Anterior cingulate cortex (tissue), 58 donors: ENCODE measurements at regions not wholly inside any gene's neighbourhood (a gene's known extent, or its start where the extent isn't known, plus 50 kb on each side); places are given as distances from the start of the nearest gene placed in this dataset.
A peak's percentile ranks its signal among the peaks of the same experiment; 100 is the strongest.

Source experiments
- DNase-seq, 58 donors: peaks; one replicate each; lab custom pipeline; 2025; lab: John Stamatoyannopoulos, UW

DNA sequence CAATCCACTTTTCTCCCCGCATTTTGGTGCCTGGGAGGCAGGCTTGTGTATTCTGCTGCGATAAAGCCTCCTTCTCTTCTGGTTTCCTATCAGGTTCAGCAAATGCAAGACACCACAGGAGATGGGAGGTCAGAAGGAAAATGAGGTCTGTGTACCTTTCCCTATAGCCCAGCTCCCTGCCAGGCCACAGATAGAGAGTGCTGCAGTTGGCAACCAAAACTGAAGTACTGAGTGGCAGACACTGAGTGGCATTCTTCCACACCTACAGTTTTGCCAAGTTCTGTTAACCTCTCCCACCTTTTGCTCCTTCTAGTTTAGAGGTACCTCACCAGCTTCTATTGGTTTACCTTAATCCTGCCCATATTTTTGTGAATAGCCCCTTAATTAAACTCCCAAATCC is 948.4 kb downstream of the SORCS1 start:
- DNase-seq = no peak

DNA sequence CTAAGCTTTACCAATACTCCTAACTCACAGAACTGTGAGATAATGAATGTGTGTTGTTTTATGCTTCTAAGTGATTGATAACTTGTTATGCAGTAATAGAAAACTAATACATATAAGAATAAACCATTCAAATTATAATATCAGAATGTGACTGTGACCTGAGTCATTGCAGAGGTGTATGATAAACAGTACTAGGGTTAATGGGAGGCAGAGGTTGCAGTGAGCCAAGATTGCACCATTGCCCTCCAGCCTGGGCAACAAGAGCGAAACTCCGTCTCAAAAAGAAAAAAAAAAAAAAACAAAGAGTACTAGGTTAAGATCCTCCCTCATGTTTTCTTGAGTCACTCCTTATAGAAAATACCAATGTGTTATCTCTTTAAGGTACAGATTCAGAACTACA is 950.3 kb downstream of the SORCS1 start:
- no peak for DNase-seq

DNA sequence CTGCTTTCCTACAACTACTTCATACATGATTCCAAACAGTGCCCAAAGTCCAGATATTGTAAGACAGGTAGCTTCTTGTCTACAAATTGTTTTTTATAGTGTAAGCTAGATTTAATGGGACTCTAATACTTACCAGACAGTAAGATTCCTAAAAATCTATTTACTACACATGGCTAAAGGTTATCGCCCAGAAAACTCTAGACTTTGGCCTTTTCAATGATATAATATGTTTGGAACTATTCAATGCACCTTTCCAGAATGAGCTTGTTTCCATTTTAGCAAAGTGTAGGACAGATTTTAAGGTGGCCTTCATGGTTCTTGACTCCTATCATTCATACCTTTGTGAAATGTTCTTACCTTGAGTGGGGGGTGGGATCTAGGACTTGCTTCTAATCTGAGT is 951.0 kb downstream of the SORCS1 start:
- no peak for DNase-seq

DNA sequence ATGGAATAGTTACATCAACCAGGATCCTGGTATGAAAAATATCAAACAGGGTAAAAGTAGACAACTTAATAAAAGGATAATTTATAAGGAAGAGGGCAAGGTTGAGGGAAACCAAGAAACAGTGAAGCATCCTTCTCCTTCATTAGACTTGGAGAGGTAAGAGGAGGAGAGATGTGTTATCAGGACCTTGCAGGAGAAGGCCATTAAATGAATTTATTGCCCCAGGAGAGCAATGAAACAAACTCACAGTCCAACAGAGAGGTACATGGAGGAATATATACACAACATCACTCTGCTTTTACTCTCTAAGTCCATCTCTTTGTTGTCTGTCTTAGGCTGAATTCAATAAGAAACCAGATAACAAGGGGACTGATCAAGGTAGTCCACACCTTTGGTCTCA is 966.2 kb downstream of the SORCS1 start:
- DNase-seq = no peak

DNA sequence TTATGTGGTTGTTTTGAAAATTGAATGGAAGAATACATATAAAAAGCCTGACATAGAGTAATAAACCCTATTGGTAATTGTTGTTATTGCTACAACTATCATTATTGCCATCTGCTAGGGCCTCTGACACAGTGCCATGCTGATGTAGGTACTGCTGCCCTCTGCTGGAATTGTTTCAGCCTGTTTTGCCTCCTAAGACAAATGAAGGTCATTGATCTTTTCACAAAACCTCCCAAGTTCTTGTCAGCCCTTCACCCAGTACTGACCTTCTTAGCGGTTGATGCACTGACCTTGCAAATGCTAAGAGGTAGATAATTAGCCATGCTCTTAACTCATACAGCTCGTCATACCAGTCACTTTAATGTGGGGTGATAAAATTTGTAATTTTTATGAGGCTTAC is 975.2 kb downstream of the SORCS1 start:
- DNase-seq = peak in 5 of 58 donors; percentile 0 to 15 (median 1)

DNA sequence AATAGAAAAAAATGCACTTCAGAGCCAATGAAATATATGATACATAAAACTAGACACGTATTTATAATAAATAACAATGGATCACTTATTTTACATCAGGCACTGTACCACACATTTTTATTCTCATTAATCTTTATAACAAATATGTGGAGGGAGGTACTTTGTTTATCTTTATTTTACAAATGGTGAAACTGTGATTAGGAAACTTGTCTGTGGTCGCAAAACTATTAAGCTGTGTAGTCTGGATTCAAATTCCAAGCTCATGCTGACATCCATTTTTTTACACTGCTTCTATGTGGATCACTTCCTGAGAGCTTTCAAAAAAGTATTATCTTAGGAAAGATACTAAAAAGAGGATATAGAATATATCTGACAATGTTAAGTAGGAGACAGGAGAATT is 978.6 kb downstream of the SORCS1 start:
- no peak for DNase-seq

DNA sequence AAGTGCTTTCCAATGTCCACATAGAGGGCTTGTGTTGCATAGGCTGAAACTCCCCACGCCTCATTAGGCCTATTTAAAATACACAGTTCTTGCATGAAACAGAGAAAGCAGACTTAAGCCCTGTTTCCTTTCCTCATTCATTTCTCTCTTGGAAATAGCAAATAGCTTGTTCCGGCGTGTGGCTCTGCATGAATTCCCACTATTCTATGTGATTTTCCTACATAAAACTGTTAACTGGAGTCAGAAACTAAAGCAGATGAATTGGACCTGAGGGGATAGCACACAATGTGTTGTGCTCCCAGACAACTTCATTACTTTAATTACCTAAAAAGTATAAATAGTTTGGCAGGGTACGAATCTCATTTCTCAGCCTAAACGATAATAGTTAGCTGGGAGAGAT is 981.5 kb downstream of the SORCS1 start:
- no peak for DNase-seq

DNA sequence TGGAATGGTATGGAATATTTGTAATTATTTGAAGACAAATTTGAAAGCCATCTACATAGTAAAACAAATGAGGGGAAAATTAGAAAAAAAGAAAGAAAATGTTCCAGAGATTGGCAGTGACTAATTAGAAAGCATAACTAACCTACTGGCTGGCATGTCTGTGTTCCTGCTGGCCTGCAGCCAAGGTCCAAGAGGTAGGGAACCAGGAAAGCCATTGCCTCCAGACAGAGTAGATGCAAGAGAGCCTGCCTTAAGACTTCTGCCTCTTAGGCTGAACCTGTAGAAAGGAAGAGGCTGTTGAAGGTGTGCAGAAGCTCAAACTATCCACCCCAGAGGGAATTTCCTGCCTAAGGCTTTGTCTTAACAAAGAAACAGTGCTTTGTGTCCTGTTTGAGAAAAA is 982.0 kb downstream of the SORCS1 start:
- no peak for DNase-seq

DNA sequence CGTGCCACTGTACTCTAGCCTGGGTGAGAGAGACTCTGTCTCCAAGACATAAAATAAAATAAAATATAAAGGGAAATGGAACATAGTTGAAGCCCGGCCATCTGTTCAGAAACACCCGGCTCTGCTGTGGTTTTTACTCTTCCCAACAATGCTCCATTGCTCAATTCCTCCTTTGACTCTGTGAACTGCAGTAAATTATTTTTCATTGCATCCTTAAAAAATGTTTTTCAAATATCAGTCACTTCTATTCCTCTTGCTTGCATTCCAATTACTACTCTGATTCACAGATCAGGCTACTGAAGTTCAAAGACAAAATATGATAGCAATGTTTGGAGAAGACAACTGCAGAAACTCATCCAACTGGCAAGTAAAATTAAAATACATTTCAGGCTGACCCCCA is 983.0 kb downstream of the SORCS1 start:
- no peak for DNase-seq

DNA sequence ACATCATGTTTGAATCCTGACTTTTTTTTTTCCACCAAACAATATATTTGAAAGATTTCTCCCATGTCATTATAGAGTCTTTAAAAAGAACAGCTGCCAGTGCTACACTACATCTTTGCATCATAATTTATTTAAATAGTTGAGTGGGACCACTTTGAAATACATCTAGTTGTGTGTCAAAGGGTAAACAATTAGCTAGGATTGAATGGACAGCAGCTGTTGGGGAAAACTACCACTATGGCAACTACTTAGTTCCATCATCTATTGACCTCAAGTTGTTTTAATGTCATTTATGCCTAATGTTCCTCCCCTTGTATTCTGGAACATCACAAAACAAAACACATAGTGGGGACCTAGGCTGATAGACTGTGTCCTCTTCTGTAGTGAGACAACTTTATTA is 985.1 kb downstream of the SORCS1 start:
- DNase-seq = no peak

DNA sequence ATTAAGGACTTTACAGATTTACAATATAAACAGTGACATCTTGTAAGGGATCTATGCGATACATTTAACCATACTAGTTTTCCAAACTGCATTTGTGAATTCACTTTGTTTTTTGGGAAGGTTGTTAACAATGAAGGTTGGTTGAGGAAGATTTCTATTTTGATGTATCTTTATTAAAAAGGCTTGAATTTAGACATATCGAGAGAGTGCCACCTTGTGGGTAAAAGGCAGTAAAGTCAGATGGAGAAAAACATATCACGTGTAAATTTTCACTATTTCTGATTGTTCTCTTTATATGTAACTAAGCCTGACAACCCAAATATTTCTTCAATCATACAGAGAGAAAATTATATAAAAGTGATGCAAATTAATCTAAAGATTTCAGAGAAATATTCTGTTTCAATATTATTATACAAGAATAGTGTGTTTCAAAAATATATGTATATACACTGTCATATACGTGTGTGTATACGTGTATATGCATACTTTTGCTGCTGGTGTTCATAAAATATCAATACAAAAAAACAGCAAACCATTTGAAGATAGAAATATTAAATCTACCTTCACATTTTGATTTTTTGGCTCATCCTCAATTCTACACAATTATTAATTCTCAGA is 988.6 kb downstream of the SORCS1 start:
- DNase-seq = peak in 1 of 58 donors; percentile 5

DNA sequence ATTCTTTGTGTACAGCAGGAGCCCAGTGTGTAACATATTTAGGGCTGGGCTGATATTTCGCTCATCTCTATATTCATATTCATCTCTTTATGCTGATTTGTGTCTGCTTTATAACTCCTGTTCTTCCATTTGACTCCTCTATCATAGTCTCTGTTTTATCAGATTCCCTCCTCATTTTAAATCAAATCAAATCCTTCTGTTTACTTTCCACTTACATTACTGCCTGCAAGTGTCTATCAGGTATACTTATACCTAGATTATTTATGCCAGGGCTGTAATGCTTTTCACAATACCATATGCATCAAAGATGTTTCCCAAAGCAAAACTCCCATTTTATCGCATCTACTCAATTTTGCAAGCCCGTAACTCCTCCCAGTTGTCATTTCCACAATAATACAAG is 990.7 kb downstream of the SORCS1 start:
- DNase-seq = no peak

DNA sequence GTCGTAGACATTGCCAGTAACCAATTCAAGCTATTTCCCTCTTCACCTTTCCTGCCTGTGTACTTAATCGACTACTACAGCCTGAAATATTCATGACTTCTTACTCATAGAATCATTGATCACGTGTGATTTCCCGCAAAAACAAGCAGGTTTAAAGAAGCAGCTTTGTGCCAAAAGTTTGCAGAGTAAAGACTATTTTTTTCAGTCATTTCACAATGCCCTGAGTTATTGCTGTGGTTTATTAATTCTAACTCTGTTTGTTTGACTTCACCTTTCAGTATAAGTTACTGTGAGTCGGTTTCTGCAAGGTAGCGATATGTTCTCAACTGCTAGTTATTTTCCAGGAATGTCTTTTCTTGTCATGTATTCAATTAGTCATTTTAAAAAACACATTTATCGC is 995.3 kb downstream of the SORCS1 start:
- DNase-seq = no peak

DNA sequence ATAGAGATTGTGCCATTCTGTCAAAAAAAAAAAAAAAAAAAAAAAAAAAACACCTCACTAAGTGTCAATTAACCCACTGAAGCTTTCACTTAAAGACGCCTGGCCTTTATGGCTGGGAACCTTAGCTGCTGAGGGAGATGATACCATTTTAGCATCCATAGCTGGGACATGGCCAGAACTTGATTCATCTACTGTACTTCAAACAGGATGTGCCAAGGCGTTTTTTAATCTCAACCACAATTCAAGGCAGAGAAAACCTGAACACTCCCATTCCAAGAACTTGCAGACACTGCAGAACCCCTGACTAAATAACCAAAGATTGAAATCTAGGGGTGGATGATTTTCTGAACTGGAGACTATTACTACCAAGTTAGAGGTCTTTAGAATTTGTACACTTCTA is 996.6 kb downstream of the SORCS1 start:
- no peak for DNase-seq

DNA sequence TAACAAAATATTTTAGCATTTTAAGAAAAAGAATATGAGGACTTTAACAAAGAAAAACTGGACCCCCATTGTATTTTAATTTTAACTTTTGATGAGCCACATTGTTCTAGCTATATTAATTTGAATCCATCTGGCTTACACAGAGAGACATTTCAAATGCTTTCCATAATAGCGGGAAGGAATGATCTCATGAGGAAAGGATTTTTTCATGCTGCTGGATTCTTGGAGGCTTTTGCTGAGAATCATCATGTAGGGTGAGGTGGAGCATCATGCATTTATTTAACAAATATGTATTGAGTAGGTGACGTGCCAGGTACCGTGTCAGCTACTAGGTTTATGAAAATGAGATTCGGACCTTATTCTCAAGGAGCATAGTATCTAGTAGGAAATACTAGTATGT is 1006.3 kb downstream of the SORCS1 start:
- DNase-seq = no peak

DNA sequence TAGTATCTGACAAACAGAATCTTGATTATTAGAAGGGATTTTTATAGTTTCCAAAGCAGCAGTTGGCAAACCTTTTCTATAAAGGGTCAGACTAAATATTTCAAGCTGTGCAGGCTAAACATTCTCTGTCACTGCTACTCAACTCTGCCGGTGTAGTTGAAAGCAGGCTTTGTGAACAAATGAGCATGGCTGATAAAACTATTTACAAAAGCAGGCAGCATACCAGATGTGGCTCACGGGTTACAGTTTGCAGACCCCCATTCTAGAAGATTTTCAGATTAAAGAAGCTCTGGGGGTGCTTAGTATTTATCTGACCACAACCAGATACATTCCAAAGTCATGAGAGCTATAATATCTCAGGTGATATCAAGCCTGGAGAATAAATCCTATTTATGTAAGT is 1017.5 kb downstream of the SORCS1 start:
- DNase-seq = no peak

DNA sequence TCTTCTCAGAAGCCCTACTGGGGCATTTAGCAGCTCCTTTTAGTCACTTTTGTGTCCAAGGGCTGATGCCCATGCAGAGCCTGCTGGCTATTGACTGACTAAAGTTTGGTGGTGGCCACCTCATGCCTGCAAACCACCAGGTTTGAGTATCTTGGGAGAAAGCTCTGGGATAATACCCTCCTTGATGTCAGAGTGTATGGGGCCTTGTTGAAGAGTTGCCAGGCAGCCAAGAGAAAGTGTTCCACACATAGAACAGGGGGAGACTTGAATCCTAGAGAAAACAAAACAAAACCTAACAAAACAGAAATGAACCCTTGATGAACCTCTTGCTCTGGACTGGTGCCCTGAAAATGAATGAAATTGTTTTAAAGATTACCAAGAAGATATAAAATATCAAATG is 1024.6 kb downstream of the SORCS1 start:
- DNase-seq = no peak

DNA sequence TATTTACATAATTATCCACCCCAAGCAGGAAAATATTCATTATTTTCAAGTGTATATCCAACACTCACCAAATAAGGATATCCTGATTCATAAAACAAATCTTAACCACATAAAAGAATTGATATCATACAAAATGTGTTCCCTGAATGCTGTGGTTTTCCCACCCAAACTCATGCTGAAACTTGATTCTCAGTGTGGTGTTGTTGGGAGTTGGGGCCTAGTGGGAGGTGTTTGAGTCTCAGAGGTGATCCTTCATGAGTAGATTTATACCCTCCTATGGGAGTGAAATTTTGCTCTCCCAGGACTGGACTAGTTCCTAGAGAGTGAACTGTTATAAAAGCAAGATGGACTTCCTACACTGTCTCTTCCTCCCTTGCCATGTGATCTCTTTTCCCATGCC is 1028.3 kb downstream of the SORCS1 start:
- no peak for DNase-seq

DNA sequence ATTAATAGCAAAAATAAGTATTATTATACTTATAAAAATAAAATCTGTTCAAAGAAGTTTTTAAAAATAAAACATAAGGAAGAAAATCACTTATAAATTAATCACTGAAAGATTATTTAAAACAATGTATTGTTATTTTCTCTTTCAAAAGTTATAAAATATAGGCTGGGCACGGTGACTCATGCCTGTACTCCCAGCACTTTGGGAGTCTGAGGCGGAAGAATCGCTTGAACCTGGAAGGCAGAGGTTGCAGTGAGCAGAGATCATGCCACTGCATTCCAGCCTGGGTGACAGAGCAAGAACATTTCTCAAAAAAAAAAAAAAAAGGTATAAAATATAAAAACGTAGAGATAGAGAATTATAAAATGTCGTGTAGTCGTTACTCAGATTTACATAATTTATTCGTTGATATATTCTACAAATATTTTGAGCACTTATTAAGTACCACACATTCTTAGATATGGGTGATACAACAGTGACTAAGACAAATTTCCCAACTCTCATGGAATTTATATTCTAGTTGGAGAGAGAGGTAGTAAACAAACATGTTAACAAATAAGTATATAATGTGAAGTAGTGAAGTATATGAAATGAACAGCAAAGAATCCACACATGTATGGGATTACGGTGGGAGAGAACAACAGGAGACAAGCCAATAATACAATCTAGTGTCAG is 1030.0 kb downstream of the SORCS1 start:
- no peak for DNase-seq

DNA sequence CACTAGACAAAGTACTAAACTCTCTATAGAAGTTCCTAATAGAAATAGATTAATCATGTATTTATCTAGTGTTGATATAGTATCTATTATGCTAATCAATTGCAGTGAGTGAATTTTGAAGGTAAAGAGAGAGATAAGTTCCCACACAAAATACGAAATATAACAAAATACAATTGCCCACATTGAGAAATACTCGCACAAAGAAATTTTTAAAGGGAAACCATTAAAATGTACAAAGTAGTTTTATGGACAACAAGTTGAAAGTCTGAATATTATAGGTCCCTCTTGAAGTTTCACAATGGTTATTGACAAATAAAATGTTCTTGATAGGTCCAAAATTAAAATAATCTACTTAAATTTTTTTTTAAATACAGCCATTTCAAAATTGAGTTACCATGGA is 1031.1 kb downstream of the SORCS1 start:
- DNase-seq = no peak

DNA sequence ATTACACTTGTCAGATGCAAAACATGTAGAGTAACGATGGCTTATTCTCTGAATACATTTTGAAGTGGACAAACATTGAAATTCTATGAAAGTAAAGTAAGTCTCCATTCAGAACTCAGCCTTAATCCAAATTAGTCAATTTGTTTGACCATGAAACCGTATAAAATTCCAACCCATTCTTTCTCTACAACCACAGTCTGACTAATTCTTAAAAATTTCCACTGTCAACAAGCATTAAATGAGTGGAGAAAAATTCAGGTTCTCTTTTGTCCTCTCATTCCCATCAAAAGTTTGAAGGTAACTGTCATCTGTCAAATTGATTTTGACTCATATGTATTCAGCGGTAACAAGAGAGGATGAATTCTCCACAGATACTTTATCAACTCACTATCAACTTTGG is 1031.5 kb downstream of the SORCS1 start:
- no peak for DNase-seq

DNA sequence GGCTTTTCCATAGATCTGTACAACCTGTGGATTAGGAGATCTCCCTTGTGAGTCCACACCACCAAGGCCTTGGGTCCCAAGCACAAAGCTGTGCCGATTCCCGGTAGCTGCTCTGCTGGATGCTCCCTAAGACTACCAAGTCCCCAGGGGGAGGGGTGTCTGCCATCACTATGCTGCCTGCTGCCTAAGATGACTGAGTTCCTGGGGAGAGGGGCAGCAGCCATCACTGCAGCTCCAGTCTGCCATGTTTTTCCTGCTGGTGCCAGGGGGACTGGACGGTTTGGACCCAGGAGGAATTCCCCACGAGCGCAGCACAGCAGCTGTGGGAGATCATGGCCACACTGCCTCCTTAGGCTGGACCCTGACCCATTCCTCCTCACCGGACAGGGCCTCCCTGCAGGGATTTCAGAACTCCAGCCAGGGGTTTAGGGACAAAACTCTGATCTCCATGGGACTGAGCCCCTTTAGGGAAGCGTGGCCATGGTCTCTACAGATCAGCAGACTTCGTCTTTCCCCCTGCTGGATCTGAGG is 1049.8 kb downstream of the SORCS1 start:
- no peak for DNase-seq

DNA sequence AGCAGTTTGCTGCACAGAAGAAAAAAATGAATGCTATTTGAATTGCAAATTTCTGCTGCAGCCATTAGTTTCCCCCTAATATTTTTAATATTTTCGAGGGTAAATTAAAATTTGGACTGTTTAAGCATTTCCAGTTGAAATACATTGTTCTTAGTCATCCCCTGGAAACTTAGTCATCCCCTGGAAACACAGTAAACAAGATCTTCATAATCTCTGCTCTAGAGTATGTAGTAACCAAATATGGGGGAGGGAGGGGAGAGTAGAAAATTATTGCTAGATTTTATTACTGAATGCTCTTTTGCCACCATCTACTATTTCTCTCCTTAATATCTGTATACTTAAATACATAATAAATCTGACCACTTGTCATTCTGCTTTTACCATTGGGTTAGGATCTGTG is 1053.3 kb downstream of the SORCS1 start:
- no peak for DNase-seq
